SK-N-SH (cell line): ENCODE measurements at regions not wholly inside any gene's neighbourhood (a gene's known extent, or its start where the extent isn't known, plus 50 kb on each side); places are given as distances from the start of the nearest gene placed in this dataset.

Source experiments
- CTCF ChIA-PET: fragments of 300-600, 350-600 bp; formaldehyde crosslinking; extraction: SDS; loops from one replicate; lab custom pipeline; 2021; lab: Yijun Ruan, JAX
- POLR2A ChIA-PET: fragments of 350-600 bp; sonication (Branson Sonifier 250); formaldehyde crosslinking; extraction: SDS; loops from one replicate; lab custom pipeline; 2020; ENCODE audit warnings: antibody characterized with exemption, inconsistent platforms; lab: Yijun Ruan, JAX
- DNase-seq: peaks from one replicate; pipeline ENCODE4 v3.0.0; 2012
- H2AFZ ChIP-seq: fragments of 200-600 bp; sonication (generic); 2 replicates; pipeline ENCODE4 v1.8.1; 2016; ENCODE audit warnings: antibody characterized with exemption, mild to moderate bottlenecking, low read depth
- H3F3A ChIP-seq: fragments of 200-600 bp; sonication (generic); replicated peaks from 2 replicates; pipeline ENCODE3; 2016; ENCODE audit warnings: antibody characterized with exemption, mild to moderate bottlenecking; ENCODE audit not compliant: insufficient read depth
- H3K27ac ChIP-seq, 2 experiments: fragments of 200-500 bp in 1 of 2; fragments of 200-600 bp in 1 of 2; sonication (Bioruptor generic) in 1 of 2; sonication (generic), shearing (Covaris generic) in 1 of 2; 2 replicates each; pipeline versions ENCODE4 v1.5.1 to v1.6.1; 2014 to 2016; ENCODE audit warnings: low read depth in 2 of 2, inconsistent platforms in 1 of 2, low read length in 1 of 2, mild to moderate bottlenecking in 1 of 2, mixed read lengths in 1 of 2
- H3K27me3 ChIP-seq: fragments of 200-600 bp; sonication (generic), shearing (Covaris generic); 2 replicates; pipeline ENCODE4 v1.6.1; 2016; ENCODE audit warnings: mixed run types; ENCODE audit not compliant: insufficient read depth
- H3K36me3 ChIP-seq, 2 experiments: fragments of 200-500 bp in 1 of 2; fragments of 200-600 bp in 1 of 2; sonication (Bioruptor generic) in 1 of 2; sonication (generic) in 1 of 2; replicated peaks in 1 of 2; 2 replicates each; pipeline versions ENCODE3 to v1.5.1; 2014 to 2016; ENCODE audit warnings: low read length in 1 of 2, mild to moderate bottlenecking in 1 of 2; ENCODE audit not compliant: insufficient read depth in 2 of 2, control insufficient read depth in 1 of 2
- H3K4me1 ChIP-seq, 2 experiments: fragments of 200-500 bp in 1 of 2; fragments of 200-600 bp in 1 of 2; sonication (Bioruptor generic) in 1 of 2; sonication (generic), shearing (Covaris generic) in 1 of 2; 2 replicates each; pipeline versions ENCODE4 v1.5.1 to v1.6.1; 2014 to 2016; ENCODE audit warnings: low read depth in 1 of 2, low read length in 1 of 2, mixed run types in 1 of 2; ENCODE audit not compliant: insufficient read depth in 2 of 2, control insufficient read depth in 1 of 2
- H3K4me2 ChIP-seq: fragments of 200-600 bp; sonication (generic), shearing (Covaris generic); 2 replicates; pipeline ENCODE4 v1.6.1; 2017; ENCODE audit warnings: mixed run types
- H3K4me3 ChIP-seq, 2 experiments: fragments of 200-500 bp in 1 of 2; fragments of 200-600 bp in 1 of 2; sonication (Bioruptor generic) in 1 of 2; sonication (generic), shearing (Covaris generic) in 1 of 2; 2 replicates each; pipeline versions ENCODE4 v1.5.1 to v1.8.1; 2014 to 2016; ENCODE audit warnings: low read depth in 2 of 2, inconsistent platforms in 1 of 2, low read length in 1 of 2, mild to moderate bottlenecking in 1 of 2, mixed read lengths in 1 of 2, moderate library complexity in 1 of 2
- H3K79me2 ChIP-seq: fragments of 200-600 bp; sonication (generic); 2 replicates; pipeline ENCODE4 v1.8.1; 2017; ENCODE audit warnings: mild to moderate bottlenecking; ENCODE audit not compliant: insufficient read depth
- H3K9ac ChIP-seq: fragments of 200-600 bp; sonication (generic); 2 replicates; pipeline ENCODE4 v1.6.1; 2017; ENCODE audit warnings: mixed run types
- H3K9me2 ChIP-seq: fragments of 200-600 bp; sonication (generic); 2 replicates; pipeline ENCODE4 v1.6.1; 2017; ENCODE audit warnings: mixed run types
- H3K9me3 ChIP-seq: fragments of 200-600 bp; sonication (generic); 2 replicates; pipeline ENCODE4 v1.6.1; 2017; ENCODE audit warnings: mixed run types, mild to moderate bottlenecking, moderate library complexity
- H4K20me1 ChIP-seq: fragments of 200-600 bp; sonication (generic); 2 replicates; pipeline ENCODE4 v1.6.1; 2017; ENCODE audit warnings: mild to moderate bottlenecking, mixed run types; ENCODE audit not compliant: insufficient read depth
- CHD2 ChIP-seq: fragments of 150-350 bp; IDR thresholded peaks from 2 replicates; pipeline ENCODE4 v1.6.1; 2018; ENCODE audit warnings: low read length; ENCODE audit not compliant: partially characterized antibody
- FOSL2 ChIP-seq: IDR thresholded peaks from 2 replicates; pipeline ENCODE4 v1.4.0; 2012; ENCODE audit warnings: low read depth, mild to moderate bottlenecking, moderate library complexity, borderline replicate concordance
- FOXJ3 ChIP-seq: sonication (generic); formaldehyde crosslinking; IDR thresholded peaks from 2 replicates; pipeline ENCODE4 v1.5.1; 2020; ENCODE audit warnings: mild to moderate bottlenecking, missing genetic modification reagents
- FOXM1 ChIP-seq: IDR thresholded peaks from 2 replicates; pipeline ENCODE4 v1.4.0; 2012; ENCODE audit warnings: low read depth, mild to moderate bottlenecking
- GATA2 ChIP-seq: sonication (generic); formaldehyde crosslinking; IDR thresholded peaks from 2 replicates; pipeline ENCODE4 v1.5.0; 2020; ENCODE audit warnings: mild to moderate bottlenecking, missing genetic modification reagents
- JUND ChIP-seq: IDR thresholded peaks from 2 replicates; pipeline ENCODE4 v1.4.0; 2012
- MXI1 ChIP-seq: IDR thresholded peaks from 2 replicates; pipeline ENCODE4 v1.6.1; 2012; ENCODE audit warnings: mild to moderate bottlenecking, low read depth, low read length, improper control_type of control experiment
- NFIC ChIP-seq: IDR thresholded peaks from 2 replicates; pipeline ENCODE4 v1.4.0; 2012; ENCODE audit warnings: borderline replicate concordance
- RAD21 ChIP-seq: IDR thresholded peaks from 2 replicates; pipeline ENCODE4 v1.6.1; 2012; ENCODE audit warnings: mild to moderate bottlenecking, low read length
- RFX5 ChIP-seq: IDR thresholded peaks from 2 replicates; pipeline ENCODE4 v1.6.1; 2012; ENCODE audit warnings: mild to moderate bottlenecking, improper control_type of control experiment, low read length
- TAF1 ChIP-seq: IDR thresholded peaks from 2 replicates; pipeline ENCODE4 v1.6.1; 2012; ENCODE audit warnings: low read depth, mild to moderate bottlenecking, low read length, moderate library complexity, borderline replicate concordance
- TEAD4 ChIP-seq: IDR thresholded peaks from 2 replicates; pipeline ENCODE4 v1.4.0; 2012; ENCODE audit warnings: mild to moderate bottlenecking, borderline replicate concordance; ENCODE audit not compliant: insufficient read depth
- USF2 ChIP-seq: fragments of 150-350 bp; IDR thresholded peaks from 2 replicates; pipeline ENCODE4 v1.6.1; 2017; ENCODE audit warnings: antibody characterized with exemption, low read length, low read depth, borderline replicate concordance
- ZBTB33 ChIP-seq: IDR thresholded peaks from 2 replicates; pipeline ENCODE4 v1.4.0; 2012; ENCODE audit warnings: low read depth, borderline replicate concordance
- WGBS: methylation state at CpG from one replicate; pipeline ENCODE4 v1.1.6; 2017; ENCODE audit warnings: low lambda C conversion rate; 5-methylcytosine and 5-hydroxymethylcytosine counted together
- TF ChIP-seq, protein P1 (sequence below): IDR thresholded peaks from 2 replicates; pipeline ENCODE4 v1.4.0; 2012; ENCODE audit warnings: low read depth
- TF ChIP-seq, protein P2 (sequence below): IDR thresholded peaks from 2 replicates; pipeline ENCODE4; 2012

- 13% methylated on average over 6 of the region's 6 CpGs for WGBS
- POLR2A ChIA-PET = interaction anchor here (0.7 kb wide), 1 partner anchor 57 kb away, joined by 3 read pairs; no protein-coding TSS in a partner anchor
- Histone ChIP-seq H2AFZ (no peak overlapping the region), H3K9me2 (no peaks in the 10 kb centered on the region), H3K79me2 (no peaks in the 10 kb centered on the region), H4K20me1 (no peaks in the 10 kb centered on the region), H3K4me2 (no peak overlapping the region), H3K9me3 (no peaks in the 10 kb centered on the region), H3F3A (no peaks in the 10 kb centered on the region), H3K4me1 (no peaks in the 10 kb centered on the region; a peak in 1 of 4 replicates), H3K36me3 (no peaks in the 10 kb centered on the region), H3K27me3 (no peaks in the 10 kb centered on the region), H3K9ac (no peak overlapping the region), H3K27ac (no peak overlapping the region), H3K4me3 (no peak overlapping the region)
- TF ChIP-seq GATA2 (CRISPR knock-in tag) = no peak
- no peak for TF ChIP-seq FOSL2
- TF ChIP-seq, protein P1, sequence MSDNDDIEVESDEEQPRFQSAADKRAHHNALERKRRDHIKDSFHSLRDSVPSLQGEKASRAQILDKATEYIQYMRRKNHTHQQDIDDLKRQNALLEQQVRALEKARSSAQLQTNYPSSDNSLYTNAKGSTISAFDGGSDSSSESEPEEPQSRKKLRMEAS = no peak
- TF ChIP-seq CHD2 = no peak
- no peak for TF ChIP-seq TEAD4
- CTCF ChIA-PET = interaction anchor here (1.3 kb wide), 2 partner anchors 114 to 868 kb away, joined by 3 to 4 read pairs; no protein-coding TSS in a partner anchor
- no peak for DNase-seq
These were observed 901.4 kb upstream of the API5 start for GRCh38 chr11:42410251-42410955.

GRCh38 chr11:42412590-42412989 is 899.2 kb upstream of the API5 start:
- DNase-seq = no peak
- Histone ChIP-seq H3K9me3 (no peaks in the 10 kb centered on the region), H3K4me2 (no peak overlapping the region)
- 33% methylated on average over 4 of the region's 4 CpGs for WGBS
- TF ChIP-seq MXI1 (no peak), JUND (no peak), USF2 (no peak)
- TF ChIP-seq, all 33 proteins: peak for 0
- Histone ChIP-seq H3K4me3 (no peak overlapping the region), H2AFZ (no peak overlapping the region), H3K4me1 (no peaks in the 10 kb centered on the region; a peak in 1 of 4 replicates), H3K27me3 (no peaks in the 10 kb centered on the region), H3K36me3 (no peaks in the 10 kb centered on the region), H3K27ac (no peak overlapping the region), H4K20me1 (no peaks in the 10 kb centered on the region), H3F3A (no peaks in the 10 kb centered on the region), H3K79me2 (no peaks in the 10 kb centered on the region), H3K9me2 (no peaks in the 10 kb centered on the region), H3K9ac (no peak overlapping the region)
- ChIA-PET POLR2A (no interaction called here), CTCF (no interaction called here)

GRCh38 chr11:42417691-42418090 is 894.1 kb upstream of the API5 start:
- H3K4me1 ChIP-seq = no peaks in the 10 kb centered on the region
- H2AFZ ChIP-seq = no peak overlapping the region
- no peaks in the 10 kb centered on the region for H3K27me3 ChIP-seq
- no peaks in the 10 kb centered on the region for H3K79me2 ChIP-seq
- H3K4me2 ChIP-seq = no peak overlapping the region
- H3F3A ChIP-seq = no peaks in the 10 kb centered on the region
- peaks cover 5% of the 10 kb centered on the region; the same call in 1 of the 2 replicates for H3K9me3 ChIP-seq
- POLR2A ChIA-PET = no interaction called here
- no peak overlapping the region for H3K27ac ChIP-seq
- H3K4me3 ChIP-seq = no peak overlapping the region
- no peak overlapping the region for H3K9ac ChIP-seq
- CTCF ChIA-PET = interaction anchor here (2.2 kb wide), 1 partner anchor 10 kb away, joined by 7 read pairs; no protein-coding TSS in a partner anchor
- no peaks in the 10 kb centered on the region for H3K9me2 ChIP-seq
- no peaks in the 10 kb centered on the region for H3K36me3 ChIP-seq
- DNase-seq = no peak
- H4K20me1 ChIP-seq = no peaks in the 10 kb centered on the region
- TF ChIP-seq FOXJ3 = no peak
- no peak for TF ChIP-seq RAD21
- no peak for TF ChIP-seq FOXM1
- no peak for TF ChIP-seq JUND
- TF ChIP-seq, protein P1 = no peak
- TF ChIP-seq ZBTB33 = no peak
- no peak for TF ChIP-seq RFX5
- no peak for TF ChIP-seq TEAD4
- TF ChIP-seq, protein P2, sequence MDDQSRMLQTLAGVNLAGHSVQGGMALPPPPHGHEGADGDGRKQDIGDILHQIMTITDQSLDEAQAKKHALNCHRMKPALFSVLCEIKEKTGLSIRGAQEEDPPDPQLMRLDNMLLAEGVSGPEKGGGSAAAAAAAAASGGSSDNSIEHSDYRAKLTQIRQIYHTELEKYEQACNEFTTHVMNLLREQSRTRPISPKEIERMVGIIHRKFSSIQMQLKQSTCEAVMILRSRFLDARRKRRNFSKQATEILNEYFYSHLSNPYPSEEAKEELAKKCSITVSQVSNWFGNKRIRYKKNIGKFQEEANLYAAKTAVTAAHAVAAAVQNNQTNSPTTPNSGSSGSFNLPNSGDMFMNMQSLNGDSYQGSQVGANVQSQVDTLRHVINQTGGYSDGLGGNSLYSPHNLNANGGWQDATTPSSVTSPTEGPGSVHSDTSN = no peak
- no peak for TF ChIP-seq TAF1
- TF ChIP-seq MXI1 = no peak
- no peak for TF ChIP-seq NFIC
